NCI-H748 treated with DMSO at 0.1 percent for 48 hours (cell line): ENCODE measurements at regions not wholly inside any gene's neighbourhood (a gene's known extent, or its start where the extent isn't known, plus 50 kb on each side); places are given as distances from the start of the nearest gene placed in this dataset.
A peak's percentile ranks its signal among the peaks of the same experiment; 100 is the strongest.
"Not testable (repeated sequence)": the region's sequence is repeated elsewhere in the genome, so short reads cannot be mapped to it uniquely, and the experiment has no call there.

Source experiments
- DNase-seq: peaks from one replicate; lab custom pipeline; 2025; lab: John Stamatoyannopoulos, UW

DNA sequence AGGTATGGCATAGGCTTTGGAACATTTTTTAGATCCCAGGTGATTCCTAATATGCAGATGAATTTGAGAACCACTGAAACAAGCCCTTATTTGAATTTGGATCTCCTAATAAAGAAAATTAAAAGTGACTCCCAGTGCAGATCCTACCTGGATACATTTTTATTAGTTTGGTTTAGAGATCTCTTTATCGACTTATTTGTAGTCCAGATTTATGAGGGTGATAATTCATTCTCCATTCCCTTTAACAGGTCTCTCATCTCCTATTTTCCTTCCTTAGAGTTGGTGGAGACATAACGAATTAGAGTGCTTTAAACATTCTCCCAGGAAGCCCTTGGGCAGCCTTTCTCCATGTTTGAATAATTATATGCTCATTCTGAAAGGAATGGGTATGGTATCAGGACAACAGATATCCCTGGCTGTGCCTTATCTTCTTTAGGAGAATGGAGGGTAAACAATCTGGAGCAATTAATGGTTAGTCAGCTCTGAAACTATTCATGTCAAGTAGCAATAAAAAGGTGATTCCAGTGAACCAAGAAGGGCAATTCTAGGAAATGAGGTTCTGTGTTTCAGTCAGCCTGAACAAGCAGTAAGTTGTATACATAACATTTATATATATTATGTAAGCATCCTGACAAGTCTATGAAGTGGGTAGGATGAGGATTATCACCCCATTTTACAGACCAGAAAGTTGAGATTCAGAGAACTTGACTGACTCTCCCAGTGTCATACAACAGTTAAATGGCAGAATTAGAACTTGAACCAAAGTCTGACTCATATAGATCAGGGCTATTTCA, 53.9 kb upstream of the RCE1 start:
- peak; percentile 20 for DNase-seq

DNA sequence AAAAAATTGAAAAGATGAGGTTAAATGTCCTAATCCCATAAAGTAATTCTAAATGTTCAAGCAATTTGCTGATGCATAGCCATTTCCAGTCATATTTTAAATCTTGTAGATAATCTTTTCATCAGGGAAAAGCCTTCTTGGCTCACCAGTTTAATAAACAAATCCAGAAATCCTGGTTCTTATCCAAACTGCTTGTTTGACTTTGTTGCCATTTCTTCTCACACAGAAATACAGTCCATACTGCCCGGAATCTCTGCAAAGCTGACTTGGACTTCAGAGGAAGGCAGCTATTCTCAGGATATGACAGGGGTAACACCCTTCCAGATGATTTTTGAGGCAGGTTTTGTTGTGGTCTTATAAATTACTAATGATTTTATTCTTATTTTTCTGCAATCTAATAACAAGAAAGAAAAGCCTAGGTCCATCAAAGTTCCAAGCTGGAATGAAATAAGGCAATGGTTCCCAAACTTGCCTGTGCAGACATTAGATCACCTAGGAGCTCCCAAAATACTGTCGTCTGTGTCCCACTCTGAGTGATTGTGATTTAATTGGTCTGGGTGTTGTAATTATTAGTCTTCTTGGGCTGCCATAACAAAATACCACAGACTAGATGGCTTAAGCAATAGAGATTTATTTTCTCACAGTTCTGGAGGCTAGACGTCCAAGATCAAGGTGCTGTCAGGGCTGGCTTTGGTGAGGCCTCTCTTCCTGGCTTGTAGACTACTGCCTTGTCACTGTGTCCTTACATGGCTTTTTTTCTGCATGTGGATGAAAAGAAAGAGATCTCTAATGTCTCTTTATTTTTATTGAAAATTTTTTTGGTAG, 55.1 kb upstream of the RCE1 start:
- DNase-seq, result no peak

DNA sequence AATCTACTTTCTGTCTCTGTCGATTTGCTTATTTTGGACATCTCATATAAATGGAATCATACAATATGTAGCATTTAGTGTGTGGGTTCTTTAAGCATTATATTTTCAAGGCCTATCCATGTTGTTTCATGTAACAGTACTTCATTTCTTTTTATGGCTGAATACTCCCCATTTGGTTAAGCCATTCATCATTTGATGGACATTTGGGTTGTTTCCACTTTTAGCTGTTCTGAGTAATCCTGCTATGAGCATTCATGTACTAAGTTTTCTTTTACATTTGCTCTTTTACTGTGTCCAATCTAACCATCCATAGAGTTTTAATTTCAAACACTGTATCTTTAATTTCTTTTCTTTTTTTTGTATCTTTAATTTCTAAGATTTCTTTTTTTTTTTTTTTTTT, 55.6 kb upstream of the SPTBN2 start:
- DNase-seq, result no peak

DNA sequence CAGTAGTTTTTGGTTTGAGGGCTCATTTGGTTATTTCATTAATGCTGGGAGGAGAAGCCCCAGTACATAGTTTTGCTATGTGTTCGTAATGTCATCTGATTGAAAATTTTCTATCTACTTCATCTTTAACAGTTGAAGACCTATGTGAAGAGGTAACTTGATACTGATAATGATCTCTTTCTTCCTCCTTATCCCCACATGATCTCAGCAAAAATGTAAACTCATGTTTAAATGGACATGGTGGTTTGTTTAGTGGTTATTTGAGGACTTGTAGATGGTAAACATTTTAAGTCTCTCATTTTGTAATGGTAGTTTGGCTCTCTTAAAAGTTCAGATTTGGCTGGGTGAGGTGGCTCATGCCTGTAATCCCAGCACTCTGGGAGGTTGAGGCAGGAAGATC, 53.7 kb upstream of the SPTBN2 start:
- DNase-seq, result no peak

DNA sequence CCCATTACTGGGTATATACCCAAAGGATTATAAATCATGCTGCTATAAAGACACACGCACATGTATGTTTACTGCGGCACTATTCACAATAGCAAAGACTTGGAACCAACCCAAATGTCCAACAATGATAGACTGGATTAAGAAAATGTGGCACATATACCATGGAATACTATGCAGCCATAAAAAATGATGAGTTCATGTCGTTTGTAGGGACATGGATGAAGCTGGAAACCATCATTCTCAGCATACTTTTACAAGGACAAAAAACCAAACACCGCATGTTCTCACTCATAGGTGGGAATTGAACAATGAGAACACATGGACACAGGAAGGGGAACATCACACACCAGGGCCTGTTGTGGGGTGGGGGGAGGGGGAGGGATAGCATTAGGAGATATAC, 50.6 kb upstream of the SPTBN2 start:
- DNase-seq, result not testable (repeated sequence)
